ENCODE measurements at regions not wholly inside any gene's neighbourhood (a gene's known extent, or its start where the extent isn't known, plus 50 kb on each side); places are given as distances from the start of the nearest gene placed in this dataset.

- no peak for TF ChIP-seq ZFP30 (CRISPR knock-in tag; IDR thresholded peaks at IDR 0.05)
- no peak for TF ChIP-seq ARNTL (CRISPR knock-in tag; IDR thresholded peaks at IDR 0.05; ENCODE audit: borderline replicate concordance, low read depth)
- TF ChIP-seq GLIS3 (CRISPR knock-in tag; IDR thresholded peaks at IDR 0.05), result no peak
- no peak for TF ChIP-seq RARB (CRISPR knock-in tag; IDR thresholded peaks at IDR 0.05)
- TF ChIP-seq ZNF565 (CRISPR knock-in tag; conservative IDR thresholded peaks at IDR 0.05; ENCODE audit: low read depth), result no peak
- TF ChIP-seq, protein P1, sequence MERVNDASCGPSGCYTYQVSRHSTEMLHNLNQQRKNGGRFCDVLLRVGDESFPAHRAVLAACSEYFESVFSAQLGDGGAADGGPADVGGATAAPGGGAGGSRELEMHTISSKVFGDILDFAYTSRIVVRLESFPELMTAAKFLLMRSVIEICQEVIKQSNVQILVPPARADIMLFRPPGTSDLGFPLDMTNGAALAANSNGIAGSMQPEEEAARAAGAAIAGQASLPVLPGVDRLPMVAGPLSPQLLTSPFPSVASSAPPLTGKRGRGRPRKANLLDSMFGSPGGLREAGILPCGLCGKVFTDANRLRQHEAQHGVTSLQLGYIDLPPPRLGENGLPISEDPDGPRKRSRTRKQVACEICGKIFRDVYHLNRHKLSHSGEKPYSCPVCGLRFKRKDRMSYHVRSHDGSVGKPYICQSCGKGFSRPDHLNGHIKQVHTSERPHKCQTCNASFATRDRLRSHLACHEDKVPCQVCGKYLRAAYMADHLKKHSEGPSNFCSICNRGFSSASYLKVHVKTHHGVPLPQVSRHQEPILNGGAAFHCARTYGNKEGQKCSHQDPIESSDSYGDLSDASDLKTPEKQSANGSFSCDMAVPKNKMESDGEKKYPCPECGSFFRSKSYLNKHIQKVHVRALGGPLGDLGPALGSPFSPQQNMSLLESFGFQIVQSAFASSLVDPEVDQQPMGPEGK (CRISPR knock-in tag; IDR thresholded peaks at IDR 0.05; ENCODE audit: borderline replicate concordance), result no peak
Measured at GRCh38 chr16:76157629-76158028, 119.6 kb upstream of the CNTNAP4 start.
